HG03139 (cell line): ENCODE measurements at regions not wholly inside any gene's neighbourhood (a gene's known extent, or its start where the extent isn't known, plus 50 kb on each side); places are given as distances from the start of the nearest gene placed in this dataset.

ENCODE experiments used
- ATAC-seq: cut with Tn5 transposase; IDR thresholded peaks from one replicate; pipeline ENCODE4 v1.9.1; 2021; ENCODE audit not compliant: unreplicated experiment

DNA sequence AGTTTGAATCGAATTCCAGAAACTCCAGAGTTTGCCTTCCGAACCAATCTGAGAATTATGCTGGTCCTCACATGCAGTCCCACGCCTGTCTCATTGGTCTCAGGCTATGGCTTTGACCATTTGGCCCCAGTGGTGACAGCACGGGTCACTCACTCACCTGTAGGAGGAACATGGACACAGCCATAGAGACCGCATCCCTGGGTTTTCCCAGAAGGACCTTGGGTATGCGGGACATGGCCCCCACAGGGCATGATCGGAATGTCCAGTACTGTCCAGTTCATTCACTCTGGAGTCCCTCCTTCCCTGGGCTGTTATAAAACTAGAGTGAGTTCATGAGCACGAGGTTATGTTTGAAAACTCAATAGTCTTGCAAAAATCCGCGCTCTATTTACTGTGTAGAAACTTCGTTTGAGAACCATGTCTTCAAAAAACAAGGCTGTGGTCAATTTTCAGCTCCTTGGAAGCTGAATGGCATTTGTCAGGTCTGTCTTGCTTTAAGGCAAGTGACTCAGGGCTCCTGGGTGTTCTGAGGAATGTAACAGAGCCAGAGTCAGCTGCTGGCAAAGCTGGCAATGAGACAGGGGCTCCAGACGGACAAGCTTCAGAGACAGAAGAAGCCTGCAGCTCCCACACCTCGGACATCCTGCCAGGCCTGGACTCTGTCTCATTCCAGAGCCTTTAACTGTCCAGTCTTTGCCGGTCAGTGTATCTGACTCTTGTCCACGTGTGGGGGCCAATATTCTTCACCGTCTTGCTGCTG is 86.7 kb upstream of the TMEM18 start:
- no peak for ATAC-seq

DNA sequence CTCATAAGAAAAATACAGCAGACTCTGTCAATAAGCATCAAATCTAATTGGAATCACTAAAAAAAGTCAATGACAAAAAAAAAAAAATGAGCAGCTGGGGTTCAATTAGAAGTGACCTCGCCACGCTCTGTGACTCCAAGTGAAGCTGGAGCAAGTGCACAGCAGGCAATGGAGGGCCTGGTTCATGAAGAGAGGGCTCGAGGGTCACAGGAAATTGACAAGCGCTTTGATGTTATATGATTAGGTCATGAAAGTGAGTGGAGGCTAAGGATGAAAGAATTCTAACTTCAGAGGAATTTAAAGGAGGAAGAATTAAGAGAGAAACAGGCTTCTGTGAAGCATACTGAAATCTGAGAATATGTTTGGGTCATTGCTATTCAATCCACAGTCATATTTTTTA is 85.4 kb upstream of the TMEM18 start:
- no peak for ATAC-seq

DNA sequence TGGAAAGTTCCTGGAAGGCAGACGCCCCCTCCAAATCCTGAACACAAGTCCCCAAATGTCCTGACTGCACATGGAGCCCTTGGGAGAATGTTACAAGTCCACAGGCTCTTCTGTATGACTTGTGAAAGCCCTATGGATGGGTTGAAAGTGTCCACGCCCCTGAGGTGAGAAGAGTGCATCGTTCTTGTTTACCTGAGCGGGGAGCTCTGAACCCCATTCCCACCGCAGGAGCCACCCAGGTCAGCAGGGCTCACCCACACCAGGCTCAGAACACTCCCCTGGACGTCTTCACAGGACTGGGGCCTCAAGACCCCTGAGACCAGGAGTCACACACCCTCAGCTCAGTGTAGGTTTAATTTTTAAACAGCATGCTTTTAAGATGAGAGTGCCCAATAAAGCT is 84.2 kb upstream of the TMEM18 start:
- no peak for ATAC-seq

DNA sequence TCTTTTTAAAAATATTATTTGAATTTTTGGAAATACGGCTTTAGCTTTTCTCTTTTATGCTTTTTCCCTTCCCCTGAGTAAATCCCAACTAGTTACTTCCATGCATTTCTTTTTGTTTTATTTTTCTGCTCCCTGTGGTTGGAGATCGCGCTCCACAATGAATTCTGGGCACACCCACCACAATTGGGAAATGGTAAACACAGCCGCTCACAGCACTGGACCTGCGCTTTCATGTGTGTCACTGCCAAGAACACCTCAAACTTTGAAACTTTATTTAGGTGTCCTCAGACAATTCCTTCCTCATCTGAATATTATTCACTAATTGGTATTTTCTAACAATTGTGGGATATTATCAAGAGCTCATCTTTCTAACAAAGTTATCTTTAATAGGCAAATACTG is 82.8 kb upstream of the TMEM18 start:
- no peak for ATAC-seq

DNA sequence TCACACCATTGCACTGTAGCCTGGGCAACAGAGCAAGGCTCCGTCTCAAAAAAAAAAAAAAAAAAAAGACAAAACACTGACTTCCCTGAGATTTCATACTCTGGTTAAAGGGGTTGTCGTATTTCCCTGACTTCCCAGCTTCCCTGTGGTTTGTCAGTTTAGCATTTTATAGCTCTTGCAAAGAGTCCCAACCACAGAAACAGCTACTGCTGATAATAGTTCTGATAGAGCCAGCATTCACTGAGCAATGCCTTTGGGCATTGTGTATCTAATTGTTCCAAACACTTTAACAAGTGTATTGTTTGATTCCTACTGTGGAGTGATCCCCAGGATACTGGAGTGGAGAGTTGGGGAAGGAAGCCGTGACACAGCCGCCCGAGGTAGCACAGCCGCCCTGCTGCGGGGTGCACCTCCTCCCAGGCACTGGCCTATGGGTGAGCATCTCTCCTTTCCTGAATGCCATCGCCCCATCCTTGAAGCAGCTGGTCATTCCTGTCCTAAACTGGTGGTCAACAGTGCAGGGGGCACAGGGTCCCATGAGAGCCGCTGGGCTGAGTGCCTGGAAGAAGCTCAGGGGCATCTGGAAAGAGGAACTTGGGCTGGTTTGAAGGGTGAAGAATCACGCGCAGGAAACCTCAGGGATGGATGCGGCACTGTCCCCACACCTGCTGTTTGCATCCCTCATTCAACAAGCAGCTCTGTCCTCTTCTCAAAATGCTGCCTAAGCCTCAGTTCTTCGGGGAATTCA is 81.0 kb upstream of the TMEM18 start:
- ATAC-seq: no peak

- no peak for ATAC-seq
These were observed 75.9 kb upstream of the TMEM18 start for GRCh38 chr2:753123-753522.

DNA sequence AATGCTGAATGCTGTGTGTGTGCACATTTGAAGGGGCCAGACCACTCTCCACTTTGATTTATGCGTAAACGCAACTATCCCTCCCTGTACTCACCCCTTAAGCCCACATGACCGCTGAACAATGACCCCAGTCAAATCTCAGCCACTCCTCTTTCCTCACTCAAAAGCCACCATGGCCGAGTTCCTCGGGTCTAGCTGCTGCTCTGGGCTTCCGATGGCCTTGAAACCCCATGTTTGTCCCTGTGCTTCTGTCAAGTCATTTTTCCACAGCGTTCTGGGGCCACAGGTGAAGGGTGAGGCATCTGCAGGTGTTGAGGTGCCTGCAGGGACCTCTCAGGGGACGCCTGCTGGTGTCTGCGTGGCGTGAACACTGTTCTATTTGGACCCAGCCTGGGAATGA is 74.3 kb upstream of the TMEM18 start:
- ATAC-seq: no peak

GRCh38 chr2:750628-751027 is 73.4 kb upstream of the TMEM18 start:
- no peak for ATAC-seq

- no peak for ATAC-seq
These were observed 70.7 kb upstream of the TMEM18 start for GRCh38 chr2:747762-748351.

- no peak for ATAC-seq
These were observed 69.5 kb upstream of the TMEM18 start for GRCh38 chr2:746697-747096.

- ATAC-seq: no peak
These were observed 66.9 kb upstream of the TMEM18 start for GRCh38 chr2:744088-744487.

- ATAC-seq: no peak
These were observed 65.0 kb upstream of the TMEM18 start for GRCh38 chr2:742221-742620.

- ATAC-seq: no peak
These were observed 63.9 kb upstream of the TMEM18 start for GRCh38 chr2:741195-741496.

- peak; percentile 72 for ATAC-seq
These were observed 63.4 kb upstream of the TMEM18 start for GRCh38 chr2:740322-741194.

- ATAC-seq: peak; percentile 50
These were observed 62.7 kb upstream of the TMEM18 start for GRCh38 chr2:739864-740321.

DNA sequence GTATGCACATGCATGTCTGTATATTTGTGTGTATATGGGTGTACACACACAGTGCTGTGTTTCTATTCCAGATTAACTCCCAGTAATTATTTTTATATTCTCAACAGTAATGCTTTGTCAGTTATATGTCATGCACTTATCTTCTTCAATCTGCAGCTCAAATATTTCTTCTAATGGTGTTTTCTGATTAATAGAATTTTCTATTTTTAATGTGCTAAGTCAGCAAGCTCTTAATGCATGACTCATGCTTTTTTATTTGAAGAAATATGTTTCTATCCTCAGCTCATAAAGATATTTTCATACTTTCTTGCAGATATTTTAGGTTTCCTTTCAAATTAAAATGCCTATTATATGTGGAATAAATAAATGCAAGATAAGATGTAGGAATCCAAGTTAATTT is 59.7 kb upstream of the TMEM18 start:
- no peak for ATAC-seq

DNA sequence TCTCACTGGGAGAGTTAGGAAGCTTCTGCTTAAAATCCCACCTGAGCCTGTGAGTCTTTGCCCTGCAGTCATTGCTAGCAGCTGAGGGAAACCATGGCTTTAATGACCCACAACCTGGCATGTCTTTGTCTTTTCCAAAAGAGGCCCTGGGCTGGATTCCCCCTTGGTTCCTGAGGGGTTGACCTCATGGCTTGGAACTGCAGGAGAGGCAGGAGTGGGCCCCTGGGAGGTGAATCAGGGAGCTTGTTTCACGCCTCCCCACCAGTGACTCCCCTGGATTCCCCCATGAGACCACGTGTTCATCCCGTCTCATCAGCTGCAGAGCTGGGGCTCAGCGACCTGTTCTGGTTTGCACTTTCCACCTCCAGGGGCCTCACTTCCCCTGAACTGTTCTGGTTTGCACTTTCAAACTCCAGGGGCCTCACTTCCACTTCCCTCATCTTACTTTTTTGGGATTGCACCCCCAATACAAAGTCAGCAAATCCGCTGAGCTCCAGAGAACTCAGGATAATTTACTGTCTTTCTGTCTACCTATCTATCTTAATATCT is 58.5 kb upstream of the TMEM18 start:
- no peak for ATAC-seq

DNA sequence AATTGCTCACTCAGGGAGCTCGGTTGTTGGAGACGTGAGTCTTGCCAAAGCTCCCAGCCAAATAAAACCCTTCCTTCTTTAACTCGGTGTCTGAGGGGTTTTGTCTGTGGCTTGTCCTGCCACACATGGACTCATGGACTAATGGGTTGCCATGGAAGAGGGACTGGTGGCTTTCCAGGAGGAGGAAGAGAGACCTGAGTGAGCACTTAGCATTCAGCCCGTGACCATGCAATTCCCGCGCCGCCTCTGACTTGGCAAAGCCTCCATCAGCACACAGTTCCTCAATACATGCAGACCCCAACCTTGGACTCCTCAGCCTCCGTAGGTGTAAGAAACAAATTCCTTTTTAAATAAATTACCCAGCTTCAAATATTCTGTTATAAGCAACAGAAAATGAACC is 57.3 kb upstream of the TMEM18 start:
- no peak for ATAC-seq

DNA sequence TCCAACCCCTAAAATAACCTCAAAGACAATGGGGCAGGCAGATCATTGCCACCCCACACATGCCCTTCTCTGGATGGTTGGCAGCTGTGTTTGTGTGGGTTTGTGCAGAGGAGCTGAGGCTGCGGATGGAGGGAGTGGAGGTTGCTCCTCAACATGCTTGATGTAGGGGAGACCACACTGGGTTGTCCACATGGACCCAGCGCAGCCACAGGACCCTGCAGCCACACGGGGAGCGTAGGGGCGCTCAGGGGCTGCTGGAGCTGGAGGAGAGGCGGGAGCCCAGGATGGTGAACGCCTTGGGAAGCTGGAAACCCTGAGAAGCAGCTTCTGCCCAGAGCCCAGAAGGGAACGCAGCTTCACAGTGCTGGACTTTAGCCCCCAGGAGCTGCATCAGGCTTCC is 56.3 kb upstream of the TMEM18 start:
- ATAC-seq: no peak

- no peak for ATAC-seq
These were observed 55.8 kb upstream of the TMEM18 start for GRCh38 chr2:733001-733400.

- no peak for ATAC-seq
These were observed 54.5 kb upstream of the TMEM18 start for GRCh38 chr2:731711-732110.
